ENCODE measurements at regions not wholly inside any gene's neighbourhood (a gene's known extent, or its start where the extent isn't known, plus 50 kb on each side); places are given as distances from the start of the nearest gene placed in this dataset.

DNA sequence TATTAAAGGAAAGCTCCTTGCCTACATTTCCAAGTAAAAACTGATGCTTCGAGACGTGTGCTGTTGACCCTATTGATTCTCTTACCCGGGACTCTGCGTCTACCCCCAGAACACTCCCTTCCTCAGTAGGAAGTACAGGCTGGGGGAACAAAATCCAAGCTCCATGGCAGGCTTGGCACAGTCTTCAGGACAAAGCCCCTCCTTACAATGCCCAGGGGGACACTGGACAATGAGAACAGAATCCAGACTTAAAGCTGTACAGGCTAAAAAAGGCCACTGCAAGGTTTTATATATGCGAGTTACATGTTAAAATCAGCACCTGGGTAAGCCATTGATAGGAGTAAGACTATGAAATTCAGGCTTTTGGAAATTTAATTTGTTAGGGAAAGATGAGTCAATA lies 250.6 kb upstream of the DAPK1 start:
- FAIRE-seq (no peak), DNase-seq (ENCODE audit: insufficient read length, low spot score) (no peak)
- TF ChIP-seq, protein P1, sequence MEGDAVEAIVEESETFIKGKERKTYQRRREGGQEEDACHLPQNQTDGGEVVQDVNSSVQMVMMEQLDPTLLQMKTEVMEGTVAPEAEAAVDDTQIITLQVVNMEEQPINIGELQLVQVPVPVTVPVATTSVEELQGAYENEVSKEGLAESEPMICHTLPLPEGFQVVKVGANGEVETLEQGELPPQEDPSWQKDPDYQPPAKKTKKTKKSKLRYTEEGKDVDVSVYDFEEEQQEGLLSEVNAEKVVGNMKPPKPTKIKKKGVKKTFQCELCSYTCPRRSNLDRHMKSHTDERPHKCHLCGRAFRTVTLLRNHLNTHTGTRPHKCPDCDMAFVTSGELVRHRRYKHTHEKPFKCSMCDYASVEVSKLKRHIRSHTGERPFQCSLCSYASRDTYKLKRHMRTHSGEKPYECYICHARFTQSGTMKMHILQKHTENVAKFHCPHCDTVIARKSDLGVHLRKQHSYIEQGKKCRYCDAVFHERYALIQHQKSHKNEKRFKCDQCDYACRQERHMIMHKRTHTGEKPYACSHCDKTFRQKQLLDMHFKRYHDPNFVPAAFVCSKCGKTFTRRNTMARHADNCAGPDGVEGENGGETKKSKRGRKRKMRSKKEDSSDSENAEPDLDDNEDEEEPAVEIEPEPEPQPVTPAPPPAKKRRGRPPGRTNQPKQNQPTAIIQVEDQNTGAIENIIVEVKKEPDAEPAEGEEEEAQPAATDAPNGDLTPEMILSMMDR (IDR thresholded peaks at IDR 0.05; ENCODE audit: insufficient read depth, missing control alignments) = no peak

DNA sequence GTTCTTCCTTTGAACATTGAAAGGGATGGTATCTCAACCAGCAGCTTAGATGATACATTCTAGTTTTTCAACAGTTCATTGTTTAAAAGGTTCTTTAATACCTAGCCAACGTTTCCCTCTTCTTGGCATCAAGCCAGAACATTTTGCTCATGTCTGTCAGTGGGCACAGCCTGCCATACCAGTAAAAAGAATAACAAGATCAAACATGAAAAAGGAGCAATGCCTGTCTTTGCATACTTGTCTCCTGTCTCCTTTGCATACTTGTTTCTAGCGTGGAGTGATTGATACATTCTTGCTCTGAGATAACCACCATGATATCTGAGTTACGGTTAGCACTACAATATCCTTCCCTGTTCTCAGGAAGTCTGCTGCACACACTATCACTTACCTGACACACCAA lies 248.6 kb upstream of the DAPK1 start:
- TF ChIP-seq, protein P1 (IDR thresholded peaks at IDR 0.05; ENCODE audit: insufficient read depth, missing control alignments) = no peak
- FAIRE-seq = no peak
- no peak for DNase-seq (ENCODE audit: insufficient read length, low spot score)

- FAIRE-seq (no peak), DNase-seq (ENCODE audit: insufficient read length, low spot score) (no peak)
- TF ChIP-seq, protein P1 (IDR thresholded peaks at IDR 0.05; ENCODE audit: insufficient read depth, missing control alignments) = no peak
Measured at GRCh38 chr9:87250205-87250604, 247.5 kb upstream of the DAPK1 start.

- no peak for FAIRE-seq
- TF ChIP-seq, protein P1 (IDR thresholded peaks at IDR 0.05; ENCODE audit: insufficient read depth, missing control alignments) = no peak
- DNase-seq (ENCODE audit: insufficient read length, low spot score) = no peak
Measured at GRCh38 chr9:87255431-87256155, 242.1 kb upstream of the DAPK1 start.

GRCh38 chr9:87256973-87257372 lies 240.7 kb upstream of the DAPK1 start:
- TF ChIP-seq, protein P1 (IDR thresholded peaks at IDR 0.05; ENCODE audit: insufficient read depth, missing control alignments) = no peak
- DNase-seq (ENCODE audit: insufficient read length, low spot score) (no peak), FAIRE-seq (no peak)

DNA sequence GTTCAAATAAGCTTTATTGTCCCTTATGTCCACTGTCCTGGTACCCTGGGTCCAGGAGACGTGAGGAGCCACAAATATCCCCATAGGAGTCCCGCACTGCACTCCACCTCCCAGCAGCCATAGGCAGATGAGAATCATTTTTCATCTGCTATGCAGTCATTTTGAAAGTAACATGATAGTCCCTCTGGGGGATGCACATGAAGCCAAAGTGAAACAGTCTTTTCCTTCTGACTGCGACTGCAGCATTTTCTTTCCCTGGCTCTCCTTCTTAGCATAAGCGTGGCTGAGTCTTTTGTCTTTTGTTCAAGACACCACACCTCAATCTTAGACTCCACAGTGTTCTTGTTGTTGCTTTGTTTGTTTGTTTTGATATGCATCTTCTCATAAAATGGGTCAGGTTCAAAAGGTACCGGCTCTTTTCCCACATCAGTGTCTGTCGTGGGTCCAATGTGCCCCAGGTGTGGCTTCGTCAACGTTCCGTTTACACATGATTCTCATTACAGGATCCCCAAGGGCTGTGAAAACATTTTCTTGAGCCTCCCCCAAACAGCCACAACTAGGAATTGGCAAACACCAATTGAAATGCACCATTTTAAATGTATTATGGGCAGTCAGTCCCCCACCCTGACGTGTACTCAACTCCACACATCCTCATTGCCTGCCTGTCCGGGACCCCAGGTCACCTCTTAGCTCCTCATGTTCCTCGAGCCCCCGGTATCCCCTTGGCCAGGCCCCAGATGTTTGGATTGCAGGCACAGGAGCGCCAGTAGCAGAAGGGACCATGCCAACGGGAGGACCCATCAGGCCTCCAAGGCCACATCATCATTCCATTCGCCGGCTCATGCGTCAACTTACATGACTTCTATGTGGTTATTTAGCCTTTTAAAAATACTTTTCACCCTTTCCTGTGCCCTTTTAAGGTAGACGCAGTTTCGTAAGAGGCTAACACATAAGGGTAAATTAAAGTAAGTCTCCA lies 237.8 kb upstream of the DAPK1 start:
- FAIRE-seq = no peak
- no peak for DNase-seq (ENCODE audit: insufficient read length, low spot score)
- TF ChIP-seq, protein P1 (IDR thresholded peaks at IDR 0.05; ENCODE audit: insufficient read depth, missing control alignments) = no peak
